GM12872 (cell line): ENCODE measurements at regions not wholly inside any gene's neighbourhood (a gene's known extent, or its start where the extent isn't known, plus 50 kb on each side); places are given as distances from the start of the nearest gene placed in this dataset.
A peak's percentile ranks its signal among the peaks of the same experiment; 100 is the strongest.

ENCODE experiments used
- CTCF ChIP-seq: IDR thresholded peaks from 3 replicates; pipeline ENCODE4 v1.5.1; 2011; ENCODE audit warnings: low read depth, mild to moderate bottlenecking, low read length, moderate library complexity; ENCODE audit not compliant: insufficient read depth

- TF ChIP-seq CTCF = peak; percentile 78
These were observed 350.8 kb upstream of the STXBP6 start for GRCh38 chr14:25400607-25401206.

- TF ChIP-seq CTCF = no peak
These were observed 346.2 kb upstream of the STXBP6 start for GRCh38 chr14:25396128-25396527.

- no peak for TF ChIP-seq CTCF
These were observed 344.9 kb upstream of the STXBP6 start for GRCh38 chr14:25394791-25395391.

DNA sequence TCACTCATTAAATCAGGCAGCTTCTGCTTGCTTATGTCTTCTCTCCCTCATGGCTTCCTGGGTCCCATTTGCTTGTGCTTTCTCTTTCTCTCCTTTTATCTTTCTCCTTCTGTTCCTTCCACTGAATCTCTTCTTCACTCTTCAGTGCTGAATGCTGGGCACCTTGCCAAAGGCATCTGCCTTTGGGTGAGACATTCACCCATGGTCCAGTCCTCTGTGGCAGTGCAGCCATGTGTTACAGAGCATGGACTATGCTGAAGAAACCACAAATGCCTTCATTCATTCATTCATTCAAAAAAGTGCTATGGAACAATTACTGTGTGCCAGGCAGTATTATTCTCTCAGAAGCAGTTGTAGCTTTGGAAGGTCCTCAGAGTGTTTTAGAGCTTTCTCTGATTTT is 344.4 kb upstream of the STXBP6 start:
- no peak for TF ChIP-seq CTCF

GRCh38 chr14:25389948-25390347 is 340.0 kb upstream of the STXBP6 start:
- no peak for TF ChIP-seq CTCF

DNA sequence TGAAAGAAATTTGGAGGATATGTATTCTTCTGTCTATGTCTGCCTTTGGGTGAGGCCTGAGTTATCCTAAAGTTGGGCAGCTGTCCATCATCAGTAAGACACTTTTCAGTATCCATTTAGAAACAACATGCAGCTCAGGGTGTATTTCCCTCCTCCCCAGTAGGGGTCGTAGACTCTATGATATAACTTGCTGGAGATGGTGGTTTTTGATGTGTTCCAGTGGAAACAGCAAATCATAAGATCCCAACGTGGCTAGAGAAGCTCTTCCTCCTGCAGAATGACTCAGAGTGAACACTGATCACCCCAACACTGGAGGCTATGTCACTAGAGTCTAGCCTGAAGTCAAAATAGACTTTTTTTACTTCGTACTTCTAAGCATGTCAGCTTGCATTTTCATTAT is 331.6 kb upstream of the STXBP6 start:
- 0 out of 3 replicates have a peak, but pooled peaks have one; percentile 23 for TF ChIP-seq CTCF

- no peak for TF ChIP-seq CTCF
These were observed 325.7 kb upstream of the STXBP6 start for GRCh38 chr14:25375639-25376038.

DNA sequence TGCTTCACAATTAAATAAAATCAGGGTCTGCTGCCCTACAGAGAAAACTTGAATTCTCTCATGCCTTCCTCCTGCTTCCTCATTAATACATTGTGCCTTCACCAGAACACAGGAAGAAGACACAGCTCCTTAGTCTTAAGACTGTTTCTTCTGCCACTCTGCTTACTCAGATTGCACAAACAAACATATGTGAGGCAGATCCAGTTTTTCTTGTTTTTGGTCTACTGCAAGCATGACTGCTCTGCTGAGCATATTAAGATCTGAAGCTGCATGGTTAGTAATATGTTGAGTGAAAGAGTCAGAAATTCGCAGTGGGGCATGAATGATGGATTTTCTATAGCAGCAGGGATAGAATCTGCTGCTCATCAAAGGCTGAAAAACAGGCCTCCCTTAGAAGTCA is 321.1 kb upstream of the STXBP6 start:
- no peak for TF ChIP-seq CTCF
